IMR-90 (cell line): ENCODE measurements at regions not wholly inside any gene's neighbourhood (a gene's known extent, or its start where the extent isn't known, plus 50 kb on each side); places are given as distances from the start of the nearest gene placed in this dataset.

Source experiments
- ATAC-seq: fragments of 200-7000 bp; cut with Tn5 transposase; 2 replicates; pipeline ENCODE4 v1.9.1; 2020; ENCODE audit warnings: low read depth, mild to moderate bottlenecking, moderate library complexity
- BruUV-seq: library from RNA; stranded (reverse); fragments of 400-500 nt; replicated peaks from 2 replicates; lab custom pipeline; 2021; lab: Mats Ljungman, UMichigan
- CTCF ChIA-PET: fragments of 300-600 bp; formaldehyde crosslinking; extraction: SDS; loops from one replicate; lab custom pipeline; 2021; ENCODE audit warnings: antibody characterized with exemption; lab: Yijun Ruan, JAX
- POLR2A ChIA-PET: fragments of 300-600 bp; sonication (Branson Sonifier 250); formaldehyde crosslinking; loops from one replicate; lab custom pipeline; 2022; ENCODE audit warnings: antibody characterized with exemption; ENCODE audit not compliant: unreplicated experiment; lab: Charles Lee
- DNase-seq: peaks from one replicate; pipeline ENCODE4 v3.0.0; 2013
- H2AFZ ChIP-seq: replicated peaks from 2 replicates; pipeline ENCODE3; 2013; ENCODE audit warnings: low read length, mild to moderate bottlenecking; ENCODE audit not compliant: poor library complexity
- H2AK5ac ChIP-seq: 2 replicates; pipeline ENCODE4 v1.6.1; 2013; ENCODE audit warnings: low read depth, low read length, inconsistent platforms
- H2AK9ac ChIP-seq: replicated peaks from 2 replicates; pipeline ENCODE3; 2013; ENCODE audit warnings: mild to moderate bottlenecking, low read depth, low read length, moderate library complexity; ENCODE audit not compliant: poor library complexity
- H2BK120ac ChIP-seq: 2 replicates; pipeline ENCODE4 v1.6.1; 2013; ENCODE audit warnings: low read depth, low read length, inconsistent platforms
- H2BK15ac ChIP-seq: 3 replicates; pipeline ENCODE4 v1.6.1; 2013; ENCODE audit warnings: low read depth, low read length, inconsistent platforms
- H2BK20ac ChIP-seq: 2 replicates; pipeline ENCODE4 v1.6.1; 2013; ENCODE audit warnings: low read depth, mild to moderate bottlenecking, inconsistent platforms, low read length, moderate library complexity
- H2BK5ac ChIP-seq: 2 replicates; pipeline ENCODE4 v1.6.1; 2013; ENCODE audit warnings: mild to moderate bottlenecking, low read depth, low read length, inconsistent platforms; ENCODE audit not compliant: poor library complexity, severe bottlenecking
- H3K14ac ChIP-seq: replicated peaks from 2 replicates; pipeline ENCODE4 v1.6.1; 2013; ENCODE audit warnings: low read depth, low read length, inconsistent platforms
- H3K18ac ChIP-seq: 2 replicates; pipeline ENCODE4 v1.6.1; 2013; ENCODE audit warnings: low read depth, low read length, control low read depth
- H3K23ac ChIP-seq: 2 replicates; pipeline ENCODE4 v1.6.1; 2013; ENCODE audit warnings: low read depth, low read length, inconsistent platforms
- H3K27ac ChIP-seq: 2 replicates; pipeline ENCODE4 v1.5.1; 2013; ENCODE audit warnings: mild to moderate bottlenecking, control low read depth, low read length; ENCODE audit not compliant: insufficient read depth
- H3K27me3 ChIP-seq: 2 replicates; pipeline ENCODE4 v1.6.1; 2013; ENCODE audit warnings: low read length; ENCODE audit not compliant: control insufficient read depth, insufficient read depth
- H3K36me3 ChIP-seq: 2 replicates; pipeline ENCODE4 v1.6.1; 2013; ENCODE audit warnings: low read length, mixed read lengths; ENCODE audit not compliant: control insufficient read depth, insufficient read depth
- H3K4ac ChIP-seq: 2 replicates; pipeline ENCODE4 v1.6.1; 2013; ENCODE audit warnings: low read depth, low read length, inconsistent platforms
- H3K4me1 ChIP-seq: 2 replicates; pipeline ENCODE4 v1.6.1; 2013; ENCODE audit warnings: low read length, mixed read lengths; ENCODE audit not compliant: control insufficient read depth, insufficient read depth
- H3K4me2 ChIP-seq: 2 replicates; pipeline ENCODE4 v1.6.1; 2013; ENCODE audit warnings: low read depth, mild to moderate bottlenecking, control low read depth, low read length, moderate library complexity
- H3K4me3 ChIP-seq: 2 replicates; pipeline ENCODE4 v1.5.1; 2013; ENCODE audit warnings: low read depth, mild to moderate bottlenecking, control low read depth, low read length, moderate library complexity; ENCODE audit not compliant: insufficient read depth
- H3K56ac ChIP-seq: 2 replicates; pipeline ENCODE4 v1.6.1; 2013; ENCODE audit warnings: low read length, inconsistent platforms; ENCODE audit not compliant: insufficient read depth; ENCODE audit errors: extremely low read depth
- H3K79me1 ChIP-seq, 2 experiments: 2 replicates each; pipeline ENCODE4 v1.6.1; 2013; ENCODE audit warnings: low read length in 2 of 2, inconsistent platforms in 1 of 2, low read depth in 1 of 2
- H3K9ac ChIP-seq: 2 replicates; pipeline ENCODE4 v1.6.1; 2013; ENCODE audit warnings: low read depth, low read length, control low read depth
- H3K9me1 ChIP-seq: 2 replicates; pipeline ENCODE4 v1.6.1; 2013; ENCODE audit warnings: low read length, inconsistent platforms; ENCODE audit not compliant: insufficient read depth
- H3K9me3 ChIP-seq: 2 replicates; pipeline ENCODE4 v1.6.1; 2013; ENCODE audit warnings: low read length; ENCODE audit not compliant: control insufficient read depth, insufficient read depth
- H4K20me1 ChIP-seq: 2 replicates; pipeline ENCODE4 v1.6.1; 2013; ENCODE audit warnings: low read length, inconsistent platforms; ENCODE audit not compliant: insufficient read depth
- H4K5ac ChIP-seq: 2 replicates; pipeline ENCODE4 v1.6.1; 2013; ENCODE audit warnings: mild to moderate bottlenecking, low read depth, low read length, control low read depth
- H4K8ac ChIP-seq, 2 experiments: 2 replicates each; pipeline ENCODE4 v1.6.1; 2013; ENCODE audit warnings: low read depth in 2 of 2, low read length in 2 of 2, control low read depth in 1 of 2, inconsistent platforms in 1 of 2
- H4K91ac ChIP-seq: 2 replicates; pipeline ENCODE4 v1.6.1; 2013; ENCODE audit warnings: low read depth, low read length, inconsistent platforms; ENCODE audit not compliant: insufficient read depth
- ELK1 ChIP-seq: fragments of 150-350 bp; IDR thresholded peaks from 2 replicates; pipeline ENCODE4 v1.6.1; 2016; ENCODE audit warnings: low read depth, mild to moderate bottlenecking, low read length, moderate library complexity, borderline replicate concordance
- WGBS, 2 experiments: methylation state at CpG; one replicate each; pipeline versions ENCODE4 v1.1.5 to v1.1.7; 2013; ENCODE audit warnings: missing lambda C conversion rate in 2 of 2; ENCODE audit not compliant: insufficient read length in 1 of 2; ENCODE audit errors: extremely low coverage in 2 of 2; 5-methylcytosine and 5-hydroxymethylcytosine counted together
- dilution Hi-C: fragments of 300-500 bp; cut with HindIII; formaldehyde crosslinking; loops from one replicate; pipeline ENCODE4 v1.14.3; 2018; ENCODE audit warnings: low sequenced_read_pairs; ENCODE audit not compliant: unreplicated experiment
- in situ Hi-C: fragments of 300-500 bp; cut with MboI; formaldehyde crosslinking; loops from 3 replicates; pipeline ENCODE4 v1.14.3; 2019; ENCODE audit warnings: low sequenced_read_pairs, inconsistent platforms, mixed read lengths
- intact Hi-C: fragments of 100-400 bp; cut with micrococcal nuclease; formaldehyde crosslinking; loops from 2 replicates; pipeline ENCODE4 v1.10.0; 2022

GRCh38 chr12:127723251-127723650 lies 543.7 kb upstream of the TMEM132C start:
- BruUV-seq, result no TSS peak
- no peak overlapping the region for H4K5ac ChIP-seq
- CTCF ChIA-PET, result no interaction called here
- no peak overlapping the region for H2AFZ ChIP-seq
- WGBS, 2 experiments, result 100% methylated on average over 1 of the region's 4 CpGs; no CpG with 5 or more reads in 1 of the 2 experiments
- H2BK5ac ChIP-seq, result no peak overlapping the region
- no peak overlapping the region for H3K27ac ChIP-seq
- in situ Hi-C loops (no loop called here), intact Hi-C loops (no loop called here), dilution Hi-C loops (no loop called here)
- no peaks in the 10 kb centered on the region for H3K79me1 ChIP-seq
- H3K4ac ChIP-seq, result no peak overlapping the region
- no peak overlapping the region for H2AK9ac ChIP-seq
- no peak for TF ChIP-seq ELK1
- H3K9ac ChIP-seq, result no peak overlapping the region
- H3K9me3 ChIP-seq, result peaks cover 11% of the 10 kb centered on the region
- no peak overlapping the region for H3K23ac ChIP-seq
- POLR2A ChIA-PET, result no interaction called here
- no peak overlapping the region for H3K4me2 ChIP-seq
- no peak overlapping the region for H2BK15ac ChIP-seq
- no peak overlapping the region for H3K14ac ChIP-seq
- no peak overlapping the region for H3K56ac ChIP-seq
- H3K9me1 ChIP-seq, result no peaks in the 10 kb centered on the region
- H4K20me1 ChIP-seq, result no peaks in the 10 kb centered on the region
- H3K4me1 ChIP-seq, result no peaks in the 10 kb centered on the region
- DNase-seq (no peak), ATAC-seq (no peak)
- H3K36me3 ChIP-seq, result no peaks in the 10 kb centered on the region
- no peak overlapping the region for H2BK20ac ChIP-seq
- H4K8ac ChIP-seq, result no peak overlapping the region
- H4K91ac ChIP-seq, result no peak overlapping the region
- H3K18ac ChIP-seq, result no peak overlapping the region
- H3K27me3 ChIP-seq, result no peaks in the 10 kb centered on the region
- no peak overlapping the region for H2AK5ac ChIP-seq
- no peak overlapping the region for H3K4me3 ChIP-seq
- no peak overlapping the region for H2BK120ac ChIP-seq
